ENCODE measurements at regions not wholly inside any gene's neighbourhood (a gene's known extent, or its start where the extent isn't known, plus 50 kb on each side); places are given as distances from the start of the nearest gene placed in this dataset.

DNA sequence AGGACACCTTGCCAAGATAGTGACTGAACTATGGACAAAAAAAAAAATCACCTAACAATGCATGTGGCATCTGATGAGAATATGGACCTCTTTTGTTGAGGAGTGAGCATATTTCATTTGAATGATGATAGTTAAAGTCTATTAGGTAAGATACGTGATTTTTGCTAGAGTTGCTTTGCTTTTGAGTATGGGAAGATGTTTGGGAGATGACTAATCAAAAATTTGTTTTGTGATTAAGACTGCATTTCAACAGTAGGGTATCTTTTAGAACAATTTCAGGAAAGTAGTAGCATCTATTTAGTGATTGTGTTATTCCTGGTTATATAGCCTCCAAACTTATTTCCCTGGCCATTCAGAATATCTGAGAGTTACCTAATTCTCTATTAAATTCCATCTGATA is 878.6 kb upstream of the CITED2 start:
- no peaks in the 10 kb centered on the region for H3K9me3 Mint-ChIP-seq
- no peak overlapping the region for H3K4me3 Mint-ChIP-seq
- no peak overlapping the region for H3K27ac Mint-ChIP-seq
- H3K4me1 Mint-ChIP-seq = no peaks in the 10 kb centered on the region
- DNase-seq (ENCODE audit: low spot score in 2 of 2) (no peak), ATAC-seq (no peak)
- no peaks in the 10 kb centered on the region for H3K36me3 Mint-ChIP-seq

DNA sequence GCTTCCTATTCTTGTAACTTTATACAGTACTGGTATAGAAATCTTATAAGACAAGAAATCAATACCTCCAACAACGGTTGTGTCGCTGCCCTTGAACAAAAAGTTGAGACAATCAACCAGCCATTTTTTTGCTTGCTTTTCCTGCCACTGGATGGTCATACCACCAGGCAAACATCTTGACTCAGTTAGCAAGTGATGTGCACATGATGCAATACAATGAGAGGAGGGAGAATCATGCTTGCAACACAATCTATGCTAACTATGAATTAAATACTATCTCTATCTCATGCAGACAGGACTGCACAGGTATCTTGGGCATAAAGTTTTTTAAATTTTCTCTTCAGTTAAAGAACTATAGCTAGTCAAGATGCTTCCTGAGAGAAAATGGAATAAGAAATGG is 877.7 kb upstream of the CITED2 start:
- H3K4me3 Mint-ChIP-seq = no peak overlapping the region
- DNase-seq (ENCODE audit: low spot score in 2 of 2) (no peak), ATAC-seq (no peak)
- no peaks in the 10 kb centered on the region for H3K9me3 Mint-ChIP-seq
- no peaks in the 10 kb centered on the region for H3K36me3 Mint-ChIP-seq
- no peaks in the 10 kb centered on the region for H3K4me1 Mint-ChIP-seq
- no peak overlapping the region for H3K27ac Mint-ChIP-seq

GRCh38 chr6:140245296-140246040 is 871.0 kb upstream of the CITED2 start:
- Mint-ChIP-seq H3K27ac (no peak overlapping the region), H3K9me3 (no peaks in the 10 kb centered on the region)

DNA sequence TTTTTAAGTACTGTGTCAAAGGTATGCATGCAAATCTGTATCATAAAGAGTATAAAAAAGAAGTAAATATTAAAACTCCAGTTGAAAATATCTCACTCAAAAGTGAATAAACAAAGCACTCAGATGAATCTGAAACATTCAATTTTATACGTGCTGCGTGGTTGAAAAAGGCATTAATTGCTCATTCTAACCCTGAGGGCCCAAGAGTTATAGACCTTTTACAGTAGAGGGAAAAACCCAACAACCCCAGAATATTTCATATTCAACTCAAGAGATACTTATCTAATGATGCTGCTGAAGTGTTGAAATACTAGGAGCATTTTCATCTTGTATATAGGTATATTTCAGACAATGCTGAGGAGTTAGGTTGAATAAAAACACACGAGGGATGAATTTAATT is 862.8 kb upstream of the CITED2 start:
- Mint-ChIP-seq H3K4me3 (no peak overlapping the region), H3K36me3 (no peaks in the 10 kb centered on the region), H3K9me3 (peaks cover 4% of the 10 kb centered on the region), H3K4me1 (no peaks in the 10 kb centered on the region), H3K27ac (no peak overlapping the region)
- DNase-seq (ENCODE audit: low spot score in 2 of 2) (no peak), ATAC-seq (no peak)

More at GRCh38 chr6:140245296-140246040, 871.0 kb upstream of the CITED2 start:
- ATAC-seq = no peak
- Mint-ChIP-seq H3K4me1 (no peaks in the 10 kb centered on the region), H3K36me3 (no peaks in the 10 kb centered on the region), H3K4me3 (no peak overlapping the region)
- DNase-seq (ENCODE audit: low spot score in 2 of 2) = no peak

DNA sequence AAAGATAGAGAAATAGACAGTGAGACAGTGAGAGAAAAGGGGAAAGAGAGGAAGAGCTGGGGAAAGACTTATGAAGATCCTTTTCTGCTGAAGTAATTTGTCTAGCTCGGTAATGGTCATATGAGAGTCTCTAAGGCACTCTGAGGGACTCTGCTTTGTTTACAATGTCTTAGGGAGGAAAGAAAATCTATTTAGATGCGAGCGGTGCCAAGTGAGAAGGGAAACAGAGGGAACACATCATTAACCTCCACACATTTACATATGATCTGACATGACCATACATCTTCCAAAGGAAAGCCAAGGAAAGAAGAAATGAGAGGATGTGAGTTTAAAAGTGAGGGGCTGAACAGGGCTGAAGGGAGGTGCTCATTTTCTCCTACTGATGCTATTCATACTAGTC is 862.3 kb upstream of the CITED2 start:
- H3K27ac Mint-ChIP-seq = no peak overlapping the region
- DNase-seq (ENCODE audit: low spot score in 2 of 2) = no peak
- ATAC-seq = no peak
- no peaks in the 10 kb centered on the region for H3K36me3 Mint-ChIP-seq
- H3K4me3 Mint-ChIP-seq = no peak overlapping the region
- H3K4me1 Mint-ChIP-seq = no peaks in the 10 kb centered on the region
- H3K9me3 Mint-ChIP-seq = peaks cover 7% of the 10 kb centered on the region

- Mint-ChIP-seq H3K4me1 (no peaks in the 10 kb centered on the region), H3K27ac (no peak overlapping the region), H3K36me3 (no peaks in the 10 kb centered on the region), H3K9me3 (peaks cover 12% of the 10 kb centered on the region), H3K4me3 (no peak overlapping the region)
- ATAC-seq (no peak), DNase-seq (ENCODE audit: low spot score in 2 of 2) (no peak)
Observed at GRCh38 chr6:140230282-140230681, 855.8 kb upstream of the CITED2 start.

DNA sequence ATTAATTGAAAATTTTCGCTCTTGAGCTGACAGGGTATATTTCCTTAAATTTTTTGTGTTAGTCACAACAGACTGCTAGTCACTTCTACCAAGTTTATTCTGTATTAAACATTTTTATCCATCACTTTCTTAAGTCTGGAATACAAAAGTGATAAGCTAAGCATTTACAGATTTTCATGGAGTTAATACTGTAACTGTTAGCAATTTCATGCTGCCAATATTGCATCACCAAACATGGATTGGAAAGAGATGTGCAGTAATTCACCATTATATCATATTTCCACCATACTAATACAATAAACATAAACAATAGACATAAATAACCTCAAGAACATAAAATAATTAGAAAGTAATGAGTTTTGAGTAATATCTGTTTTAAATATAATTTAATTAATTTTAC is 854.0 kb upstream of the CITED2 start:
- H3K9me3 Mint-ChIP-seq = peaks cover 9% of the 10 kb centered on the region
- no peaks in the 10 kb centered on the region for H3K4me1 Mint-ChIP-seq
- DNase-seq (ENCODE audit: low spot score in 2 of 2) (no peak), ATAC-seq (no peak)
- no peaks in the 10 kb centered on the region for H3K36me3 Mint-ChIP-seq
- H3K4me3 Mint-ChIP-seq = no peak overlapping the region
- no peak overlapping the region for H3K27ac Mint-ChIP-seq

DNA sequence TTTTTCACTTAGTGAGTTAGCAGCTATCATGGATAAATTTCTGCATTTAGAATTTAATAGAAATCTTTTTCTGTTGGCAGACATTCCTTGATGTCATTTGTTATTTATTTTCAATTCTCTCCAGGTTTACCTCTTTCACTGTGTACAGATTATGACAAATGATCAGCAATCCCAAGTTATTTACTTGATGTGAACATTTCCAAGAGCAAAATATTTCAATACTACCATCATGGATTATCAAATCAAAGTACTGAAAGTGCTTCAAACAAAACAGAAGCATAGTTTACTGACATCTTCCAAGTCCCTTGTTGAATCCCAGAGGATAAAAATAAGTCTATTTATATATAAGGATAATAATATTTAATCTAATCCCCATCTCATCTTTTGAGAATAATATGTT is 852.2 kb upstream of the CITED2 start:
- no peak for ATAC-seq
- Mint-ChIP-seq H3K9me3 (peaks cover 5% of the 10 kb centered on the region), H3K36me3 (no peaks in the 10 kb centered on the region), H3K27ac (no peak overlapping the region), H3K4me3 (no peak overlapping the region), H3K4me1 (no peaks in the 10 kb centered on the region)
- no peak for DNase-seq (ENCODE audit: low spot score in 2 of 2)

DNA sequence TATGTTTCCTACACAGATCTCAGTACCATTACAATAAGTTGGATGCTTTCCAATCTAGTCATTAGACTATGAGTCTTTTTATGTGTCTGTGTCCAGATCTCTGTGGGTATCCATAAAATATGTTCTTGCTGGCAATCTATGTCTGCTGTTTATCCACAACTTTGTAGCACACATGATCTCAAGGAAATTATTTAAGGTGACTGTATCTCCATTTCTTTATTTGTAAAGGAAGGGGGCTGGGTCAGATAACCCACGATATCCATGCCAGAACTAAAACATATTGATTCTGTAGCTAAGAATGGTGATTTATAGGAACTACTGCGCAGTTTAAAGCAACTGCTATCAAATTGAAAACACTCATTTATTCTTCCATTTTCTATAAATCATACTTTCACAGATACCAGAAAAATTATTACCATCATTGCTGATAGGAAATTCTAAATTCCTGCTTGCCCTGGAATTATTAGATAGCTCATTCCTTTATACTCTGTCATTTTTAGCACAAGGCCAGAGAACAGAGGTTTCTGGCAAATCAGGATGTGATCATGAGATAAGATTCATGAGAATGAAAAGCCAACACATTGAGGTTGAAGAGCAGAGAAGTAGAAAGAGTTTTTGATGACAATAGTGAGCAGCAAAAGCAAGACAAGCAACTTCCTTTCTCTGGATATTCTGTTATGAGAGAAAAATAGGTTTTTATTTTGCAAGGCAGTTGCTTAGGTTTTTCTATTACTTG is 851.4 kb upstream of the CITED2 start:
- Mint-ChIP-seq H3K4me1 (no peaks in the 10 kb centered on the region), H3K36me3 (no peaks in the 10 kb centered on the region), H3K27ac (no peak overlapping the region), H3K4me3 (no peak overlapping the region), H3K9me3 (no peaks in the 10 kb centered on the region)
- ATAC-seq (no peak), DNase-seq (ENCODE audit: low spot score in 2 of 2) (no peak)

- Mint-ChIP-seq H3K4me3 (no peak overlapping the region), H3K9me3 (peaks cover 18% of the 10 kb centered on the region), H3K4me1 (no peaks in the 10 kb centered on the region), H3K36me3 (no peaks in the 10 kb centered on the region), H3K27ac (no peak overlapping the region)
- ATAC-seq (no peak), DNase-seq (ENCODE audit: low spot score in 2 of 2) (no peak)
Observed at GRCh38 chr6:140217283-140217682, 842.8 kb upstream of the CITED2 start.

GRCh38 chr6:140209775-140210174 is 835.3 kb upstream of the CITED2 start:
- H3K36me3 Mint-ChIP-seq = no peaks in the 10 kb centered on the region
- DNase-seq (ENCODE audit: low spot score in 2 of 2) (no peak), ATAC-seq (no peak)
- no peak overlapping the region for H3K4me3 Mint-ChIP-seq
- H3K9me3 Mint-ChIP-seq = no peaks in the 10 kb centered on the region
- H3K4me1 Mint-ChIP-seq = no peaks in the 10 kb centered on the region
- no peak overlapping the region for H3K27ac Mint-ChIP-seq

DNA sequence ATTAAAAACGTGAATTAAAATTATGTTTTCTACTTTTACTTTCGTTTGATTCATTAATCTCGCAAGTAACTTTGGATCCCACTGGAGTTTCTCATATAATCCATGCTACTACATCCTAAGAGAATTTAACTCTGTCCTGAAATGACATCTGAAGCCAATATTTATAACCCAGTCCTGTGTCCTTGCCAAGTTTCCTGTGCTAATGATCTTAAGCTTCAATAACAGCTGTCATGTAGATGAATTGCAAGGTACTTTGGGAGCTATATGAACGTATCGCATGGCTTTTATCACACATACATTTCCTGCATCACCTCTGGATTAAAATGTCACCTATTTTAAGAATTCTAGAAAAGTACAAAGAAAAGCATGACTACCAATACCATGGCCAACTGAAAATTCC is 833.8 kb upstream of the CITED2 start:
- H3K4me3 Mint-ChIP-seq = no peak overlapping the region
- no peaks in the 10 kb centered on the region for H3K36me3 Mint-ChIP-seq
- DNase-seq (ENCODE audit: low spot score in 2 of 2) (no peak), ATAC-seq (no peak)
- H3K9me3 Mint-ChIP-seq = no peaks in the 10 kb centered on the region
- H3K27ac Mint-ChIP-seq = no peak overlapping the region
- no peaks in the 10 kb centered on the region for H3K4me1 Mint-ChIP-seq

DNA sequence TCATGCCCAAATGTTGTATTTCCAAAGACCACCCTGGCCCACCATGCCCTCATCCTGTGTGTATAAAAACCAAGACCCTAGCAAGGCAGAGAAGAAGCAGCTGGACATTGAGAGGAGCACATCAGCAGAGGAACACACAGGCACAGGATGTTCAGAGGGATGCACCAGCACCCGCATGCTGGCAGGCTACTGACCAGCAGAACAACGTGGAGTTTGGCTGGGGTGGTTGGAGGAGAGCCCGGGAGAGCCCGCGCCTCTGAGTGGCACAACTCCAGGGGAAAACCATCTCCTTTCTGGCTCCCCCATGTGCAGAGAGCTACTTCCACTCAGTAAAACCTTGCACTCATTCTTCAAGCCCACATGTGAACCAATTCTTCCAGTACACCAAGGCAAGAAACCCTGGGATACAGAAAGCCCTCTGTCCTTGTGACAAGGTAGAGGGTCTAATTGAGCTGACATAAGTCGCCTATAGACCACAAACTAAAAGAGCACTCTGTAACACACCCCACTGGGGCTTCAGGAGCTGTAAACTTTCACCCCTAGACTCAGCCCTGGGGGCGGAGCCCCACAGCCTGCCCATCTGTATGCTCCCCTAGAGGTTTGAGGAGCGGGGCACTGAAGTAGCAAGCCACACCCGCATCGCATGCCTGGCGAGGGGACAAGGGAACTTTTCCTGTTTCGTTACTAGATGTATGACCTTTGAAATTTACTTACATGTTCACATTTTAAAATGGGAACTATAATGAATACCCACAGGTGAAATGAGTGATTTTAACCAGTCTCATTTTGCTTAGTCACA is 831.5 kb upstream of the CITED2 start:
- no peak overlapping the region for H3K27ac Mint-ChIP-seq

DNA sequence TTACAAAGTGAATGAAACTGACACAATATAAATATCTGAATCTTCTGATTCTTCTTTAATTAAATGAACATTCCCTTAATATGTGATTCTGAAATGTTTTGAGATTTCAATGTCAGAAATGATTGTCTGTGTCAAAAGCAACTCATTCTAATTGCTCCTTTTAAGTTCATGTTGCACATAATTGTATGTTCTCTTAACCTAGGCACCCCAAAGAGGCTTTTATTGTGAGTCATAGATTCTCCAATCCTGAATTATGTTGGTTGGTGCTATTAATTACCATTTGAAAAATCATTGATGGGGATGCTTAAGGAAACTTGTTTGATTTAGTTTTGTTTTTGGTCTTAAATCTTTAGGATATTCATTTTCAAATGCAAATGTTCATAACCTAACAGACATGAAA is 829.7 kb upstream of the CITED2 start:
- no peak for ATAC-seq
- no peaks in the 10 kb centered on the region for H3K36me3 Mint-ChIP-seq
- no peaks in the 10 kb centered on the region for H3K4me1 Mint-ChIP-seq
- no peaks in the 10 kb centered on the region for H3K9me3 Mint-ChIP-seq
- H3K4me3 Mint-ChIP-seq = no peak overlapping the region
- H3K27ac Mint-ChIP-seq = no peak overlapping the region
- DNase-seq (ENCODE audit: low spot score in 2 of 2) = no peak

More for the DNA sequence above, 831.5 kb upstream of the CITED2 start:
- H3K4me3 Mint-ChIP-seq = no peak overlapping the region
- DNase-seq (ENCODE audit: low spot score in 2 of 2) (no peak), ATAC-seq (no peak)
- H3K36me3 Mint-ChIP-seq = no peaks in the 10 kb centered on the region
- H3K9me3 Mint-ChIP-seq = no peaks in the 10 kb centered on the region
- H3K4me1 Mint-ChIP-seq = no peaks in the 10 kb centered on the region

DNA sequence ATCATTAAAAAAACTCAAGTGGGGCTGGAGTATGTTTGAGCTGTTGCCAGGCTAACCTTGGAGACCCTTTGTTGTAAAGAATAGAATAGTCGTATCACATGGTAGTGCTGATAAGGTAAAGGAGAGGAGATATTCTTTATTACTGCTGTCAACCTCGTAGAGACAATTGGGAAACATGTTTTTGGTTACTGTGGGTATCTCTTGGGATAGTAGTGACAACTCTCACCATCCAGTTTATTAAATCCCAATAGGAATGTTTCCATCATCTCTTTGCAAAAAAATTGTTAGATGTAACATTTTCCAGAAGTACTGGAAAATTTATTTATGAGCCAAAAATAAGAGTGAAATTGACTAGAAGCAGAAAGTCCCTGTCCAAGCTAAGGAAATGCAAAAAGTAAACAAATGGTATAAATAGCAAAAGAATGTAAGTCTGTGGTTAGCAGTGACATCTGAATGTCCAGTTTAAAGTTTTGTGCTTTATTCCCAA is 829.3 kb upstream of the CITED2 start:
- no peaks in the 10 kb centered on the region for H3K9me3 Mint-ChIP-seq
- ATAC-seq = no peak
- H3K4me3 Mint-ChIP-seq = no peak overlapping the region
- H3K27ac Mint-ChIP-seq = no peak overlapping the region
- DNase-seq (ENCODE audit: low spot score in 2 of 2) = no peak
- H3K4me1 Mint-ChIP-seq = no peaks in the 10 kb centered on the region
- H3K36me3 Mint-ChIP-seq = no peaks in the 10 kb centered on the region
